ENCODE measurements at regions not wholly inside any gene's neighbourhood (a gene's known extent, or its start where the extent isn't known, plus 50 kb on each side); places are given as distances from the start of the nearest gene placed in this dataset.

DNA sequence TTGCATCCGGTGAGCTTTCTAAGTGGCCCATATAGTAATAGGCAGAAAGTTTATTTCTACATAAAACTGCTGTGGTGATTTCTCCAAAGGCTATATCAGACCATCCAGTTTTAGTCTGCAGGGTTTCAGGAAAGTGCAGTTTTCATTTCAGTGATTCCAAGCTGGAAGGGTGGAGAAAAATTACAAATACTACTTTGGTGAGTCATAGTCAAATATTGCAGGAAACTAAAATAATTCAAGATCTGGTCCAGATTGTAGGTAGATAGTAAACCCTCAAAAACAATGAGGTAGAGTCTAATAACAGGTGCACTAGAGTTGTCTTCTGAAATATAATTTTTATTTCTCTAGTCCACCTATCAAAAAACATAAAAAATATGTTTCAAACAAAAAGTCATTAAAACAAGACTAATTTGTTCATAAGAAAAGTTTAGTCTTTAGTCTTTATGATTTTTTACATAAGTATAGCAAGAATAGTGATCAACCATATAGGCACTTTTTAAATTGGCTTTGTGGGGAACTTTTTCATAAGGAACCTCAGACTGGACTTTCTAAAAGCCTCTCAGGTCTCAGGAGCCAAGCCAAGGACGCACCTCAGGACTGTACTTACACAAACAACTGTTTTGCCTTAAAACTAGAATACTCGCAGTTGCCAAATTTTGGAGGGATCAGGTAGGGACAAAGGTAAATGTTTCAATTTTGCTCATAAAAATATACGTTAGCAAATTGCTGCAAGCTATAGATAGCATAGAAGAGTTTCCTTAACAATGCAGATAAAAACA lies 101.8 kb upstream of the TLR3 start:
- Histone ChIP-seq H3K4me3 (no peak overlapping the region), H3K27ac (no peak overlapping the region), H3K4me1 (replicated peaks in 1 of 2) (peaks cover 4 to 5% of the 10 kb centered on the region in 2 donors)
- ATAC-seq (replicated peaks in 6 of 8) = peak in 2 of 8 experiments; percentile 29 to 65
- in situ Hi-C loops (cut with MboI; ENCODE audit: low pct_unique_long_range_greater_than_20kb in 2 of 9, low sequenced_read_pairs in 9 of 9, unreplicated experiment in 9 of 9) = no loop called here
- WGBS, 10 experiments = 48 to 100% (median 92%) methylated on average over 2 to 4 of the region's 4 CpGs; no CpG with 5 or more reads in 2 of the 10 experiments

DNA sequence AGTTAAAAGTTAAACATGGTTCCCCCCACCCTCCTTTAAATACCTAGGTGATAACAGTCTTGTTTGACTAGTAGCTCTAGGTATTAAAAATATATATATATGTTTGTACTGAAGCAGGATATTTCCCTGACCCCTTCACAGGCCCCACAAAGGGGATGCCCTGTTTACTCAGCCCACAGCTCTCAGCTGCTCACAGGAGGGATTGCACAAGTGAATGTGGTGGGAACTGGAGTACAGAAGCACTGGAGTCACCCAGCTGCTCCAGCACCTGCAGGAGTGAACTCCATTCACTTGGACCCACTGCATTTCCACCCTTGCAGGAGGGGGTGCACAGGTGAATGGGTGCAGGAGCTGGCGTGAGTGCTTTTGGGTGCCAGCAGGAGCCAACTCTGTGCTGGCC lies 99.3 kb upstream of the TLR3 start:
- in situ Hi-C loops (cut with MboI; ENCODE audit: low pct_unique_long_range_greater_than_20kb in 2 of 9, low sequenced_read_pairs in 9 of 9, unreplicated experiment in 9 of 9) = no loop called here
- Histone ChIP-seq H3K27ac (no peak overlapping the region), H3K4me1 (replicated peaks in 1 of 2) (peaks cover 0 to 5% of the 10 kb centered on the region in 2 donors), H3K4me3 (no peak overlapping the region)
- 14 to 100% (median 100%) methylated on average over 1 of the region's 1 CpG; no CpG with 5 or more reads in 6 of the 10 experiments for WGBS, 10 experiments
- ATAC-seq (replicated peaks in 6 of 8) = peak in 1 of 8 experiments; percentile 41

DNA sequence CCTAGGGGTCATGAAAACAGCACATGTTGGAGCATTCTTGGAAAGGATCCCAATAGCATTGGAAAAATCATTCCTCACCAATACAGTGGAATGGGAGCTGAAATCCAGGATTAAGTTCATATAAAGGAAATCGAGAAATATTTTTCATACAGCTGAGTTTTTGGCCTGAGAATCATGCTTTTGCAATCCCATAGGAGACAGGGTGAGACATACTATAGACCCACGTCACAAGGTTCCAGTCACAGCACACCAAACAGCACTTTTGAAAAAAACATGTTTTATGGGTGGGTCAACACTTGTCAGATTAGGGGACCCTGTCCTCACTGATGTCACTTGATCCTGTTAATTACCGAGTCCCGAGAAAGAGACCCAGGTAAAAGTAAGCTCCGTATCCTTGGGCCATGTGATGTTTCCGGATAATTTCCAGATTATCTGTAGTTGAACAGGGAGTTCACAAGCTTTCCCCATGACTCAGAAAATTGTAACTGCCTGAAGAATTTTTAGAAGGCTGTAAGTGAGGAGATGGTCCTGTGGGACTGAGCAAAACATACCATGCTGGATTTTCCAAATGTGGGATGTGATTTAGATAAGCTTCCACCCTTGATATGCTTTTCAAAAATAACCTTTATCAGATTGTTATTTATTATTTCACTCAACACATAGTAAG lies 80.9 kb upstream of the TLR3 start:
- no peak overlapping the region for H3K27ac ChIP-seq
- no peak for ATAC-seq (replicated peaks in 6 of 8)
- H3K4me1 ChIP-seq (replicated peaks in 1 of 2) = no peaks in the 10 kb centered on the region
- WGBS, 10 experiments = 73 to 97% (median 81%) methylated on average over 1 to 6 of the region's 6 CpGs; no CpG with 5 or more reads in 2 of the 10 experiments
- in situ Hi-C loops (cut with MboI; ENCODE audit: low pct_unique_long_range_greater_than_20kb in 2 of 9, low sequenced_read_pairs in 9 of 9, unreplicated experiment in 9 of 9) = no loop called here
- H3K4me3 ChIP-seq = no peak overlapping the region

DNA sequence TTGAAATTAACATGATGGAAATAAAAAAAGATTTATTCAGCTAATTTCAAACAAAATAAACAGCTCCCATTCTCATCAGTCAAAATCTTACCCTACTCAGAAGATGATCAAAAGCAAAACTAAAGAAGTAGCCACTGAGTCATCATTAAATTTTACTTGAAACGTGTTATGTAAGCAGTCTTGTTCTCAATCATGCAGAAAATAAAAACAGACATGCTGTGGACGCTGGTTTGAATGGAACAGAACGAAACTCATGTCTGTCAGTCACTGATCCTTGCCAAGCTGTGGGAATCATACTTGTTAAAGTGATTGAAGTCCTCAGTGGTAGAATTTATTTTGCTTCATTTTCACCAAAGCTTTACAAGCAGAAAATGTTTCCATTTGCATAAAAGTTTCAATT lies 77.2 kb upstream of the TLR3 start:
- no peaks in the 10 kb centered on the region for H3K4me1 ChIP-seq (replicated peaks in 1 of 2)
- WGBS, 10 experiments = 0 to 97% (median 66%) methylated on average over 1 to 3 of the region's 3 CpGs; no CpG with 5 or more reads in 1 of the 10 experiments
- ATAC-seq (replicated peaks in 6 of 8) = no peak
- in situ Hi-C loops (cut with MboI; ENCODE audit: low pct_unique_long_range_greater_than_20kb in 2 of 9, low sequenced_read_pairs in 9 of 9, unreplicated experiment in 9 of 9) = no loop called here
- no peak overlapping the region for H3K4me3 ChIP-seq
- H3K27ac ChIP-seq = no peak overlapping the region

DNA sequence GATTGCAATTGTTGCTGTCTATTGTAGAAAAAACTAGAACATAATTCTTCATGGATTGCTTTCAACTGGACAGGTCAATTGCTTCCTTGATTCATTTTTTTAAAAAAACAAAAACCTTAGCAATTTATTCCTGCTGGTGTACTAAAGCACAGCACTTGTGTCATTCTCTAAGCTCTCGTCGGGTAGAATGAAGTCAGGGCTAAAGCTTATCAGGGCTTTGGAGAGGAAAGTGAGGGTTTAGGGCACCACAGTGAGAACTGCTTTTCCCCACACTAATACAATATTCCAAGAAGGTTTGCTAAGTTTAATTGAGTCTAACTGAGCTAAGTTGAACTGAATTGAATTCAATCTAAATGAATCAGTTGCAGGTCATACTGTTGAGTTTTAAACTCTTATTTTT lies 76.4 kb upstream of the TLR3 start:
- 25 to 62% (median 50%) methylated on average over 1 to 2 of the region's 2 CpGs for WGBS, 10 experiments
- no peak overlapping the region for H3K4me3 ChIP-seq
- in situ Hi-C loops (cut with MboI; ENCODE audit: low pct_unique_long_range_greater_than_20kb in 2 of 9, low sequenced_read_pairs in 9 of 9, unreplicated experiment in 9 of 9) = no loop called here
- ATAC-seq (replicated peaks in 6 of 8) = peak in 5 of 8 experiments; percentile 13 to 47 (median 40)
- H3K4me1 ChIP-seq (replicated peaks in 1 of 2) = no peaks in the 10 kb centered on the region
- H3K27ac ChIP-seq = no peak overlapping the region

DNA sequence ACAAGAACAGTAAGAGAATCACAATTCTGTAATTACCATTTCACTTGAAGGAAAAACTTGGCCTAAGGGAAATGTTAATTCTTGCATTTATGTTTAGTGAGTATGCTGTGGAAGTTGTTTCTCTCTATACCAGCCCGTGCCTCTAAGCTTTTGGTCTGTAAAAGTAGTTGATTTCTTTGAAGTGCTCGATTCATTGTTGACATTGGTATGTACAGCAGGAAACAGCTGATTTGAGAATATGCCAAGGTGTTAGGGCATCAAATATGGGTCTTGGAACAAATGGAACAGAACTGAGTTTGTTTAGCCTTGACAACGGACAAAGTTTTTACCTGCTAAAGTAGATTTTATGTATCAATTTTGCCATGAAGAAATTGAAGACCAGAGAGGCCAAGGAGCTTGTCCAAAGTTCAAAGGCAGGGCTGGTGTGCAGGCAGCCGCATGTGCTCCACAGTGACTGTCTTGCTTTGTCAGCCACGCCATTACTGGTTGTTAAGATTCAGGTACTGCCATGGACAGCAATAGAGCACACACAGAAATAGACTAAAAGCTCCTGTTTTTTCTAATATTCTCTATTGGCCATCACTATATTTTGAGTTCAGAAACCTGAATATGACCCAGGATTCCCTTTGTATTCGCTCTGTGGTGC lies 75.5 kb upstream of the TLR3 start:
- Histone ChIP-seq H3K27ac (no peak overlapping the region), H3K4me1 (replicated peaks in 1 of 2) (no peaks in the 10 kb centered on the region), H3K4me3 (no peak overlapping the region)
- in situ Hi-C loops (cut with MboI; ENCODE audit: low pct_unique_long_range_greater_than_20kb in 2 of 9, low sequenced_read_pairs in 9 of 9, unreplicated experiment in 9 of 9) = no loop called here
- WGBS, 10 experiments = 27 to 100% (median 75%) methylated on average over 2 to 6 of the region's 6 CpGs; no CpG with 5 or more reads in 2 of the 10 experiments
- ATAC-seq (replicated peaks in 6 of 8) = peak in 2 of 8 experiments; percentile 27 to 29

DNA sequence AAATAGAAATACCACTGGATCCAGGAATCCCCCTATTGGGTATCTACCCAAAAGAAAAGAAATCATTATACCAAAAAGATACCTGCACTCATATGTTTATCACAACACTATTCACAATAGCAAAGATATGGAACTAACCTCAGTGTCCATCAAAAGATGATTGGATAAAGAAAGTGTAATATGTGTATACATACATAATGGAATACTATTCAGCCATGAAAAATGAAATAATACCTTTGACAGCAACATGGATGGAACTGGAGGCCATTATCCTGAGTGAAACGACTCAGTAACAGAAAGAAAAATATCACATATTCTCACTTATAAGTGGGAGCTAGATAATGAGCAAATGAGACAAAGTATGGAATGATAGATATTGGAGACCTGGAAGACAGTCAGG lies 74.2 kb upstream of the TLR3 start:
- 0 to 88% (median 71%) methylated on average over 1 of the region's 1 CpG; no CpG with 5 or more reads in 2 of the 10 experiments for WGBS, 10 experiments
- ATAC-seq (replicated peaks in 6 of 8) = no peak
- in situ Hi-C loops (cut with MboI; ENCODE audit: low pct_unique_long_range_greater_than_20kb in 2 of 9, low sequenced_read_pairs in 9 of 9, unreplicated experiment in 9 of 9) = no loop called here
- no peak overlapping the region for H3K27ac ChIP-seq
- no peak overlapping the region for H3K4me3 ChIP-seq
- no peaks in the 10 kb centered on the region for H3K4me1 ChIP-seq (replicated peaks in 1 of 2)

DNA sequence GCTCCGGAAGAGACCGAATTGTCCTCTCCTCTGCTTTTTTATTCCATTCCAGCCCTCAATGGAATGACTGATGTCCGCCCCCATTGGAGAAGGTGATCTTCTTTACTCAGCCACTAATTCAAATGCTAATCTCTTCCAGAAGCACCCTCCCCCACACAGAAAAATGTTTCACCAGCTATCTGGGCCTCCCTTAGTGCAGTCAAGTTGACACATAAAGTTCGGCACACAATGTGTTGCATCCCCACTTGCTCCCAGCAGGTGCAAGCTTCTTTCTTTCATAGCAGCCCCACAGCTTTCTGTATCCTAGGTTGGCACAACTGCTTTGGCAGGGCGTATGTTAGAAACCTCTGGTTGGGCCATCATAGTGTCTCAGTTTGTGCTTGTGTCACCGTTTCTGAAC lies 73.3 kb upstream of the TLR3 start:
- ATAC-seq (replicated peaks in 6 of 8) = no peak
- no peak overlapping the region for H3K4me3 ChIP-seq
- WGBS, 10 experiments = 63 to 100% (median 92%) methylated on average over 1 to 5 of the region's 6 CpGs; no CpG with 5 or more reads in 2 of the 10 experiments
- in situ Hi-C loops (cut with MboI; ENCODE audit: low pct_unique_long_range_greater_than_20kb in 2 of 9, low sequenced_read_pairs in 9 of 9, unreplicated experiment in 9 of 9) = no loop called here
- H3K27ac ChIP-seq = no peak overlapping the region
- H3K4me1 ChIP-seq (replicated peaks in 1 of 2) = no peaks in the 10 kb centered on the region

DNA sequence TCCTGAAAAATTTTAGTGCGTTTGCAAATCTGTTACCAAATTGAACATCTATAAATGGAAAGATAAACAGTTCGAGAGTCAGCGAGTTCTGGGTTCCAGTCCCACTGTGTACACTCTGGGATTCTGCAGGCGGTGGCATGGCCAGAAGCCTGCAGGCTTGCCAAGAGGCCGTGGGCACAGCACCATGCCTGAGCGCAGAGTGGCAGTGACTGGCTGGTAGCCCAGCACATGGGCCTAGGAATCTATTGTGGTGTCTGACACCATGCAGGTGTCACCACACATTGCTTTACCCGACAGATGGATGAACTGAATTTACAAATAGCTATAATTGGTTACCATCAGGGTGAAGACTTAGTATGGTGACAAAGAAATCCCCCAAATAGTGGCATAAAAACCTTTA lies 71.7 kb upstream of the TLR3 start:
- ATAC-seq (replicated peaks in 6 of 8) = no peak
- Histone ChIP-seq H3K27ac (no peak overlapping the region), H3K4me1 (replicated peaks in 1 of 2) (no peaks in the 10 kb centered on the region), H3K4me3 (no peak overlapping the region)
- WGBS, 10 experiments = 12 to 100% (median 92%) methylated on average over 1 to 7 of the region's 7 CpGs; no CpG with 5 or more reads in 1 of the 10 experiments
- in situ Hi-C loops (cut with MboI; ENCODE audit: low pct_unique_long_range_greater_than_20kb in 2 of 9, low sequenced_read_pairs in 9 of 9, unreplicated experiment in 9 of 9) = no loop called here

DNA sequence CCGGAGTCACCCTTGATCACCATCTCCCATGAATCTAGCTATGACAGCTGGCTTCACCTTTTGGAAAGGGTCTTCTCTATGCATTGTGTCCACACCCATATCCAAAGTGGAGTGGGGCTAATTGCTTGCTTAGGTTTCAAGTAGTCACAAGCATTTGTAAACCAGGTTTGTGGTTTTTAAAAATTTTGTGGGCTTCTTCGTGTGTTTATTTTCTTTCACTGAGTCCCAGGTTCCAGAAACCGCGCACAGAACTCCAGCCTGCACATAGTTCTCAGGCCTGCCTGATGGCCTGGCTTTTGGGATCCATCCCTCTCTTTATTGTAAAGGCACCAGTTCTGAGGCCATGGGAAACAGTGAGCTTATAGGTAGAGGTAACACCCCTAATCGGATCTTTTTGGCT lies 70.2 kb upstream of the TLR3 start:
- no peak for ATAC-seq (replicated peaks in 6 of 8)
- in situ Hi-C loops (cut with MboI; ENCODE audit: low pct_unique_long_range_greater_than_20kb in 2 of 9, low sequenced_read_pairs in 9 of 9, unreplicated experiment in 9 of 9) = no loop called here
- Histone ChIP-seq H3K4me1 (replicated peaks in 1 of 2) (no peaks in the 10 kb centered on the region), H3K4me3 (no peak overlapping the region), H3K27ac (no peak overlapping the region)
- whole genome bisulfite sequencing, 10 experiments = 72 to 100% (median 96%) methylated on average over 1 to 4 of the region's 5 CpGs; no CpG with 5 or more reads in 3 of the 10 experiments

DNA sequence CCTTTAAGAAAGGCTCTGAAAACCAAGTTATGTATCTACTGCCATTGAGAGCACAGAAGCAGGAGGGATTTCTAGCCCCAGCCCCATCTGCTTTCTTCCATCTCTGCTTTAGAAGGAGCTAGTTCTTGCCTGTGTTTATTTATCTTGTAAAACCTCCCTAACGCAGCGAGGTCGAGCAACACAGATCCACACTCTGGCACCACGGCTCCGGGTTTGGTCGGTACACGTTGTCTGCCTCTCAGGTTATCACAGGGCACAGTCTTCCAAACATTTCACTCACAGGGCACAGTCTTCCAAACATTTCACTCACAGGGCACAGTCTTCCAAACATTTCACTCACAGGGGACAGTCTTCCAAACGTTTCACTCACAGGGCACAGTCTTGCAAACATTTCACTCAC lies 69.7 kb upstream of the TLR3 start:
- H3K27ac ChIP-seq = no peak overlapping the region
- 47 to 100% (median 74%) methylated on average over 3 to 8 of the region's 8 CpGs; no CpG with 5 or more reads in 4 of the 10 experiments for WGBS, 10 experiments

DNA sequence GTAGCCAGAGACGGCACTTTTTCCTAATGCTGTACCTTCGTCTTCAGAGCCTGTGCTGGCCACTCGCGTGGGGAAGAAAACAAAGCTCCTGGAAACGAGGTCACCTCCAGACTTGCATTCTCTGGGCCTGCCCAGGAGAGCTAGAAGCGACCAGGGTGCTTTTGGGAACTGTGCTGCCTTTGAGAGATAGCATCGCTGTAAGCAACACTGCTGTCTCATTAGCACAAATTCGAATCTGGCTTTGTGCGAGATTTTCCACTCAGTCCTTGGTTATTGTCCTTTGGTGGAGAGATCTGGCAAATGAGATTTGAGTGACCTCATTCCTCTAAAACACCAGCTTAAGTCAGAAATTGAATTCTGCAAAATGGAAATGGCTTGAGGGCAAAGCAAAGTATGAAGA lies 66.1 kb upstream of the TLR3 start:
- no peak for ATAC-seq (replicated peaks in 6 of 8)
- H3K27ac ChIP-seq = no peak overlapping the region
- in situ Hi-C loops (cut with MboI; ENCODE audit: low pct_unique_long_range_greater_than_20kb in 2 of 9, low sequenced_read_pairs in 9 of 9, unreplicated experiment in 9 of 9) = loop anchor here in 5 of 9 experiments (25.0 kb wide), 2 partner anchors 116 to 366 kb away; no protein-coding TSS in a partner anchor
- no peaks in the 10 kb centered on the region for H3K4me1 ChIP-seq (replicated peaks in 1 of 2)
- H3K4me3 ChIP-seq = no peak overlapping the region
- WGBS, 10 experiments = 30 to 100% (median 84%) methylated on average over 2 to 9 of the region's 9 CpGs; no CpG with 5 or more reads in 1 of the 10 experiments

More for the DNA sequence above, 69.7 kb upstream of the TLR3 start:
- in situ Hi-C loops (cut with MboI; ENCODE audit: low pct_unique_long_range_greater_than_20kb in 2 of 9, low sequenced_read_pairs in 9 of 9, unreplicated experiment in 9 of 9) = no loop called here
- Histone ChIP-seq H3K4me3 (no peak overlapping the region), H3K4me1 (replicated peaks in 1 of 2) (no peaks in the 10 kb centered on the region)
- no peak for ATAC-seq (replicated peaks in 6 of 8)

DNA sequence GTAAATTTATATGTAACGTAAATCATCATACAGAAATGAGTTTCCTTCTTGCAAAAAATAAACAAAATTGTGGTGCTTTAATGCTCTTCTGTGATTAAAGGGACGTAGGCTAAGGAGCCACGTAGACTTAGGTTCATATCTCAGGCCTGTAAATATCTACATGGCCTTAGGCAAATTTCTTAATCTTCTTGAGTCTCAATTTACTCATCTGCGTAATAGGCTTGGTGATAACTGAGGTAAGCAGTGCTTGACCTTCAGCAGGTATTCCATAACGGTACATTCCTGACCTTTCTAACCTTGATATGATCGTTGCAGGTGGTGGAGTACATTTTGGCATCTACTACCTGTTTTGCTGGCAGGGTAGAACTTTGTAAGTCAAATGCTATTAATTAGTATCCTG lies 65.2 kb upstream of the TLR3 start:
- WGBS, 10 experiments = 41 to 97% (median 89%) methylated on average over 2 to 6 of the region's 6 CpGs
- in situ Hi-C loops (cut with MboI; ENCODE audit: low pct_unique_long_range_greater_than_20kb in 2 of 9, low sequenced_read_pairs in 9 of 9, unreplicated experiment in 9 of 9) = loop anchor here in 5 of 9 experiments (25.0 kb wide), 2 partner anchors 116 to 366 kb away; no protein-coding TSS in a partner anchor
- no peak for ATAC-seq (replicated peaks in 6 of 8)

More for the DNA sequence above, 65.2 kb upstream of the TLR3 start:
- H3K4me3 ChIP-seq = no peak overlapping the region
- H3K4me1 ChIP-seq (replicated peaks in 1 of 2) = no peaks in the 10 kb centered on the region
- no peak overlapping the region for H3K27ac ChIP-seq

Measured in motor neuron (in vitro differentiated cells).